ENCODE measurements at regions not wholly inside any gene's neighbourhood (a gene's known extent, or its start where the extent isn't known, plus 50 kb on each side); places are given as distances from the start of the nearest gene placed in this dataset.

- H3K4me2 ChIP-seq (ENCODE audit: low read length) = no peak overlapping the region
- no peak for TF ChIP-seq EZH2phosphoT487 (IDR thresholded peaks at IDR 0.05; ENCODE audit: borderline replicate concordance, low read length)
- TF ChIP-seq, protein P1, sequence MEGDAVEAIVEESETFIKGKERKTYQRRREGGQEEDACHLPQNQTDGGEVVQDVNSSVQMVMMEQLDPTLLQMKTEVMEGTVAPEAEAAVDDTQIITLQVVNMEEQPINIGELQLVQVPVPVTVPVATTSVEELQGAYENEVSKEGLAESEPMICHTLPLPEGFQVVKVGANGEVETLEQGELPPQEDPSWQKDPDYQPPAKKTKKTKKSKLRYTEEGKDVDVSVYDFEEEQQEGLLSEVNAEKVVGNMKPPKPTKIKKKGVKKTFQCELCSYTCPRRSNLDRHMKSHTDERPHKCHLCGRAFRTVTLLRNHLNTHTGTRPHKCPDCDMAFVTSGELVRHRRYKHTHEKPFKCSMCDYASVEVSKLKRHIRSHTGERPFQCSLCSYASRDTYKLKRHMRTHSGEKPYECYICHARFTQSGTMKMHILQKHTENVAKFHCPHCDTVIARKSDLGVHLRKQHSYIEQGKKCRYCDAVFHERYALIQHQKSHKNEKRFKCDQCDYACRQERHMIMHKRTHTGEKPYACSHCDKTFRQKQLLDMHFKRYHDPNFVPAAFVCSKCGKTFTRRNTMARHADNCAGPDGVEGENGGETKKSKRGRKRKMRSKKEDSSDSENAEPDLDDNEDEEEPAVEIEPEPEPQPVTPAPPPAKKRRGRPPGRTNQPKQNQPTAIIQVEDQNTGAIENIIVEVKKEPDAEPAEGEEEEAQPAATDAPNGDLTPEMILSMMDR (IDR thresholded peaks at IDR 0.05; ENCODE audit: low read depth, low read length, poor library complexity, severe bottlenecking) = no peak
- no peaks in the 10 kb centered on the region for H3K4me1 ChIP-seq (ENCODE audit: control insufficient read depth, low read length)
- no peaks in the 10 kb centered on the region for H3K79me2 ChIP-seq (ENCODE audit: control insufficient read depth, low read length)
- no peaks in the 10 kb centered on the region for H3K27me3 ChIP-seq (ENCODE audit: control insufficient read depth, low read length)
- H3K9me3 ChIP-seq (ENCODE audit: control insufficient read depth, insufficient read depth, low read length) = peaks cover 10% of the 10 kb centered on the region; the same call in 1 of the 2 replicates
- H4K20me1 ChIP-seq (ENCODE audit: control insufficient read depth, insufficient read depth, low read depth, low read length) = no peaks in the 10 kb centered on the region
- no peaks in the 10 kb centered on the region for H3K9me2 ChIP-seq (replicated peaks; ENCODE audit: control insufficient read depth, low read length)
- H3K27ac ChIP-seq (ENCODE audit: low read depth, low read length) = no peak overlapping the region
- no peaks in the 10 kb centered on the region for H3F3A ChIP-seq (ENCODE audit: control insufficient read depth, insufficient read depth)
- H3K4me3 ChIP-seq (ENCODE audit: low read length) = no peak overlapping the region
- H3K36me3 ChIP-seq (ENCODE audit: control insufficient read depth, low read length) = no peaks in the 10 kb centered on the region
Observed at GRCh38 chr2:4976407-4976806, 715.8 kb upstream of the SOX11 start.

DNA sequence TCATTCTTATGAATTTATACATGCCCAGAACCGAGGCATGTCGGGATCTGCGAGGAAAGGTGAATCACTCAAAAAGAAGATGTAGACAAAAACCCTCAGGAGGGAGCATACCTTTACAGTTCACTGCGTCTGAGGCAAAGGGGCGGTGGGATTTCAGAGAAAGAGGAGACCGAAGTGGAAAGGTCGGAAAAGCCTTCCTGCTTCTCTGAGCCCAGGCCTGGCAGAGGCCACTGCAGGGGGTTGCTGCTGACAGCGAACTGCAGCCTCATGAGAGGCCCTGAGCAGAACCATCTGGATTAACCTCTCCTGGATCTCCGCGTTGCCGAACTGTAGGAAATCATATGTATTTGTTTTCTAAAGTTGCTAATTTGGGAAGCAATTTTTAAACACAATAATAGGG, 713.1 kb upstream of the SOX11 start:
- Histone ChIP-seq H3K9me2 (replicated peaks; ENCODE audit: control insufficient read depth, low read length) (no peaks in the 10 kb centered on the region), H3K9me3 (ENCODE audit: control insufficient read depth, insufficient read depth, low read length) (peaks cover 3% of the 10 kb centered on the region; the same call in 1 of the 2 replicates), H3K4me2 (ENCODE audit: low read length) (no peak overlapping the region), H3K79me2 (ENCODE audit: control insufficient read depth, low read length) (no peaks in the 10 kb centered on the region), H3K4me1 (ENCODE audit: control insufficient read depth, low read length) (no peaks in the 10 kb centered on the region), H3K27ac (ENCODE audit: low read depth, low read length) (no peak overlapping the region), H3K27me3 (ENCODE audit: control insufficient read depth, low read length) (no peaks in the 10 kb centered on the region), H3K36me3 (ENCODE audit: control insufficient read depth, low read length) (no peaks in the 10 kb centered on the region), H4K20me1 (ENCODE audit: control insufficient read depth, insufficient read depth, low read depth, low read length) (no peaks in the 10 kb centered on the region), H3F3A (ENCODE audit: control insufficient read depth, insufficient read depth) (no peaks in the 10 kb centered on the region), H3K4me3 (ENCODE audit: low read length) (no peak overlapping the region)
- no peak for TF ChIP-seq EZH2phosphoT487 (IDR thresholded peaks at IDR 0.05; ENCODE audit: borderline replicate concordance, low read length)
- TF ChIP-seq, protein P1 (IDR thresholded peaks at IDR 0.05; ENCODE audit: low read depth, low read length, poor library complexity, severe bottlenecking) = no peak

- H3K27me3 ChIP-seq (ENCODE audit: control insufficient read depth, low read length) = no peaks in the 10 kb centered on the region
- H3K4me1 ChIP-seq (ENCODE audit: control insufficient read depth, low read length) = no peaks in the 10 kb centered on the region
- no peak overlapping the region for H3K4me3 ChIP-seq (ENCODE audit: low read length)
- H3K79me2 ChIP-seq (ENCODE audit: control insufficient read depth, low read length) = no peaks in the 10 kb centered on the region
- TF ChIP-seq, protein P1 (IDR thresholded peaks at IDR 0.05; ENCODE audit: low read depth, low read length, poor library complexity, severe bottlenecking) = no peak
- TF ChIP-seq EZH2phosphoT487 (IDR thresholded peaks at IDR 0.05; ENCODE audit: borderline replicate concordance, low read length) = no peak
- no peak overlapping the region for H3K27ac ChIP-seq (ENCODE audit: low read depth, low read length)
- no peaks in the 10 kb centered on the region for H4K20me1 ChIP-seq (ENCODE audit: control insufficient read depth, insufficient read depth, low read depth, low read length)
- H3K36me3 ChIP-seq (ENCODE audit: control insufficient read depth, low read length) = no peaks in the 10 kb centered on the region
- H3K4me2 ChIP-seq (ENCODE audit: low read length) = no peak overlapping the region
- H3F3A ChIP-seq (ENCODE audit: control insufficient read depth, insufficient read depth) = no peaks in the 10 kb centered on the region
- H3K9me2 ChIP-seq (replicated peaks; ENCODE audit: control insufficient read depth, low read length) = no peaks in the 10 kb centered on the region
- no peaks in the 10 kb centered on the region for H3K9me3 ChIP-seq (ENCODE audit: control insufficient read depth, insufficient read depth, low read length)
Observed at GRCh38 chr2:4980995-4981394, 711.2 kb upstream of the SOX11 start.
